ENCODE measurements at regions not wholly inside any gene's neighbourhood (a gene's known extent, or its start where the extent isn't known, plus 50 kb on each side); places are given as distances from the start of the nearest gene placed in this dataset.

- no peak for TF ChIP-seq CTCF (IDR thresholded peaks at IDR 0.05)
These were observed 180.7 kb upstream of the KLF14 start for GRCh38 chr7:130914554-130915294.

GRCh38 chr7:130917669-130918128 lies 183.7 kb upstream of the KLF14 start:
- TF ChIP-seq CTCF (IDR thresholded peaks at IDR 0.05): no peak

- TF ChIP-seq CTCF (IDR thresholded peaks at IDR 0.05): no peak
These were observed 184.4 kb upstream of the KLF14 start for GRCh38 chr7:130918129-130919052.

- TF ChIP-seq CTCF (IDR thresholded peaks at IDR 0.05): no peak
These were observed 185.5 kb upstream of the KLF14 start for GRCh38 chr7:130919316-130920103.

- no peak for TF ChIP-seq CTCF (IDR thresholded peaks at IDR 0.05)
These were observed 186.1 kb upstream of the KLF14 start for GRCh38 chr7:130920122-130920521.

GRCh38 chr7:130921391-130922180 lies 187.6 kb upstream of the KLF14 start:
- TF ChIP-seq CTCF (IDR thresholded peaks at IDR 0.05): no peak

Measured in LNCAP (cell line).